Endothelial cell of umbilical vein (primary cell): ENCODE measurements at regions not wholly inside any gene's neighbourhood (a gene's known extent, or its start where the extent isn't known, plus 50 kb on each side); places are given as distances from the start of the nearest gene placed in this dataset.

Experiments
- CTCF ChIP-seq, 2 donors: IDR thresholded peaks; 1 replicate in 1 of 2; 2 replicates in 1 of 2; pipeline ENCODE4 v1.5.1; 2011; ENCODE audit warnings: low read length in 2 of 2, mild to moderate bottlenecking in 2 of 2, moderate library complexity in 2 of 2, control low read depth in 1 of 2, inconsistent platforms in 1 of 2, low read depth in 1 of 2; ENCODE audit not compliant: insufficient read depth in 1 of 2; ENCODE audit errors: extremely low read depth in 1 of 2
- EZH2 ChIP-seq: IDR thresholded peaks from 2 replicates; pipeline ENCODE4 v1.6.1; 2012; ENCODE audit warnings: borderline replicate concordance, low read depth, mild to moderate bottlenecking, moderate library complexity, low read length, inconsistent platforms; ENCODE audit not compliant: severe bottlenecking
- FOS ChIP-seq: IDR thresholded peaks from 2 replicates; pipeline ENCODE4 v1.6.1; 2011; ENCODE audit warnings: mild to moderate bottlenecking, low read length, moderate library complexity, borderline replicate concordance; ENCODE audit not compliant: insufficient read depth
- MYC ChIP-seq: IDR thresholded peaks from one replicate; pipeline ENCODE4 v1.6.1; 2011; ENCODE audit warnings: mild to moderate bottlenecking, low read depth, low read length
- POLR2A ChIP-seq: IDR thresholded peaks from 2 replicates; pipeline ENCODE4 v1.6.1; 2012; ENCODE audit warnings: low read depth, mild to moderate bottlenecking, control low read depth, low read length
- POLR2AphosphoS5 ChIP-seq: IDR thresholded peaks from 2 replicates; pipeline ENCODE4 v1.6.1; 2012; ENCODE audit warnings: low read depth, mild to moderate bottlenecking, control low read depth, low read length, moderate library complexity; ENCODE audit not compliant: insufficient read depth
- TF ChIP-seq, protein P1 (sequence below): IDR thresholded peaks from 2 replicates; pipeline ENCODE4 v1.6.1; 2011; ENCODE audit not compliant: insufficient read depth, insufficient read length

DNA sequence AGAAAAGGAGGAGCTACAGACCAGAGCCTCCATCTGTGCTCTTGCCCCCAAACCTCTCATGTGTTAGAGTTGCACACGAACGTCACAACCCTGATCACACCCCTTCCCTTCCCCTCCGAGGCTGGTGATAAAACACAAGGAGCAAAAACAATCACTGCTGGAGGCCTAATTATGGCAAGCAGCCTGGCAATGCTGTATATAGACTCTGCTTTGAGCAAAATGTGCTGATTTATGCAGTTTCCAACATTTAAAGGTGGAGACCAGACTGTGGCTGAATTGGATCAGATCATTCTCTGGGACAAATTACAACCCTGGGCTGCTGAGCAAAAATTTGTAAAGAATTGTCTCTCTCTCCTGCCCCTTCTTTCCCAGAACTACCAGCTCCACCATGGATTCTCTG is 64.6 kb upstream of the SRSF6 start:
- TF ChIP-seq CTCF (IDR thresholded peaks at IDR 0.05; ENCODE audit: extremely low read depth in 1 of 2, insufficient read depth in 1 of 2, low read depth in 1 of 2, low read length in 2 of 2) = no peak
- TF ChIP-seq POLR2AphosphoS5 = no peak
- no peak for TF ChIP-seq POLR2A
- TF ChIP-seq EZH2 = no peak
- TF ChIP-seq, protein P1, sequence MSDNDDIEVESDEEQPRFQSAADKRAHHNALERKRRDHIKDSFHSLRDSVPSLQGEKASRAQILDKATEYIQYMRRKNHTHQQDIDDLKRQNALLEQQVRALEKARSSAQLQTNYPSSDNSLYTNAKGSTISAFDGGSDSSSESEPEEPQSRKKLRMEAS = no peak
- no peak for TF ChIP-seq FOS
- no peak for TF ChIP-seq MYC
